ENCODE measurements at regions not wholly inside any gene's neighbourhood (a gene's known extent, or its start where the extent isn't known, plus 50 kb on each side); places are given as distances from the start of the nearest gene placed in this dataset.

DNA sequence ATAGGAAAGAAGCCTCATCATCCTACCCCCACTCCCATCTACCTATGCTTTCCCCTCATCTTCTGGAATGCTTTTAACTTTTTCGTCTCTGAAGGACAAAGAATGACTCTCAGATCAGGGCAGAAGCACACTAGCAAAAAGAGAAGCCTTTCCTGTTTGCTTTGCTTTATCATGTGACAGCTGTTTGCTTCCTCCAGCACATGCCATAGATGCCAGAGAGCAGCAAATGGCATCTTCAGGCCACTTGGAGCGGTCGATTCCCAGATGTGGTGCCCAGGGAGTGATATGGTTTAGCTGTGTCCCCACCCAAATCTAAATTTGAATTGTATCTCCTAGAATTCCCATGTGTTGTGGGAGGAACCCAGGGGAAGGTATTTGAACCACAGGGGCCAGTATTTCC, 294.8 kb downstream of the GADD45G start:
- Histone ChIP-seq H3K4me1 (ENCODE audit: low read depth) (no peaks in the 10 kb centered on the region), H3K9me3 (no peaks in the 10 kb centered on the region), H3K4me3 (no peak overlapping the region), H3K36me3 (ENCODE audit: low read depth) (no peaks in the 10 kb centered on the region)
- ATAC-seq (no peak), DNase-seq (no peak)
- intact Hi-C loops (cut with DNase I, micrococcal nuclease): no loop called here
- TF ChIP-seq, protein P1, sequence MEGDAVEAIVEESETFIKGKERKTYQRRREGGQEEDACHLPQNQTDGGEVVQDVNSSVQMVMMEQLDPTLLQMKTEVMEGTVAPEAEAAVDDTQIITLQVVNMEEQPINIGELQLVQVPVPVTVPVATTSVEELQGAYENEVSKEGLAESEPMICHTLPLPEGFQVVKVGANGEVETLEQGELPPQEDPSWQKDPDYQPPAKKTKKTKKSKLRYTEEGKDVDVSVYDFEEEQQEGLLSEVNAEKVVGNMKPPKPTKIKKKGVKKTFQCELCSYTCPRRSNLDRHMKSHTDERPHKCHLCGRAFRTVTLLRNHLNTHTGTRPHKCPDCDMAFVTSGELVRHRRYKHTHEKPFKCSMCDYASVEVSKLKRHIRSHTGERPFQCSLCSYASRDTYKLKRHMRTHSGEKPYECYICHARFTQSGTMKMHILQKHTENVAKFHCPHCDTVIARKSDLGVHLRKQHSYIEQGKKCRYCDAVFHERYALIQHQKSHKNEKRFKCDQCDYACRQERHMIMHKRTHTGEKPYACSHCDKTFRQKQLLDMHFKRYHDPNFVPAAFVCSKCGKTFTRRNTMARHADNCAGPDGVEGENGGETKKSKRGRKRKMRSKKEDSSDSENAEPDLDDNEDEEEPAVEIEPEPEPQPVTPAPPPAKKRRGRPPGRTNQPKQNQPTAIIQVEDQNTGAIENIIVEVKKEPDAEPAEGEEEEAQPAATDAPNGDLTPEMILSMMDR (IDR thresholded peaks at IDR 0.05): no peak

DNA sequence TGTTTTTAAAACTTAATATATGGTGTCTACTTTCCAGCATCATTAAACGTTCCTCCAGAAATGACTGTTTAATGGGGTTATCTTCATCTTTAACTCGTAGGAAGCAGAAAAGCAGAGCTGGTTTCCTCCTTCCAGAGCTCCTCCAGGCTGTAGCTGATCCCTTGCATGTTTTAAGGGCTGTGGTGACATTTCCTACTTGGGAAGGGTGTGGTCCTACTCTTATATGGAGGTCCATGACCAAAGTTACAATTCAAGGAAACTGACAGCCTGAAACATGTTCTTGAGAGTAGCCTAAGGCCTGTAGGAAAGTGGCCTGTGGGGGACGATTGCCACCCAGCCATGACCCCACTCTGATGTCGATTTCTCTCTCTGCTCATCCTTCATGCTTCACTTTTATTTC, 297.1 kb downstream of the GADD45G start:
- no peak overlapping the region for H3K4me3 ChIP-seq
- no peak for DNase-seq
- H3K4me1 ChIP-seq (ENCODE audit: low read depth): no peaks in the 10 kb centered on the region
- TF ChIP-seq, protein P1 (IDR thresholded peaks at IDR 0.05): no peak
- no peaks in the 10 kb centered on the region for H3K9me3 ChIP-seq
- no peak for ATAC-seq
- intact Hi-C loops (cut with DNase I, micrococcal nuclease): no loop called here
- no peaks in the 10 kb centered on the region for H3K36me3 ChIP-seq (ENCODE audit: low read depth)

DNA sequence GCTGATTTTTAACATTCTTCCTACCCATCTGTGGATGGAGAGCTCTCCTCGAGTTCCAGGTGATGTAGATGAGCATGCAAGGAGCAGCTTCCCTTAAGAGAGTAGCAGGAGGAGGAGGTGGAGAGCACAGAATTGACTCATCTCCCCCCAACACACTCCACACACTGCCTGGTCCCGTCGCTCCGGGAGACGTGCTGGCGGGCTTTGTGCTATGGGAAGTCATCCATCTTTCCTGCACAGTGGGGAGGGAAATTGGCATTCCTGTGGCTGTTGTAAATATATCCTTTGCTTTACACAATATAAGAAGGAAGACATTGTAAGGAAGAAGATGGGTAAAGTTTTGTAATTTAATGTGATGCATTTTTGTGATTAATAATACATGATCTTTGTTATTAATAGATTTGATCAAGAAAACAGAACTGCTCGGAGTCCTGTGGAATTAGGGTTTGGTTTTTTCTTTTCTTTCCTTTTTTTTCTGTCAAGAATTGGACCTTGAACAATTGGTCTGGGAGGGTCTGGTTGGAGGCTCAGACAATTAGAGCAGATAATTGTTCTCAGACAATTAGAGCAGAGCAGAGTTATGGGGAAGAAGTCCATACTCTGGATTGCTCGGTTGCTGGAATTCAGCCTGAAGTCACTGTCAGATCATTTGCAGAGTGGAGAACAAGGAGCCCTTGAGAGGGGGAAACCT, 297.8 kb downstream of the GADD45G start:
- TF ChIP-seq, protein P1 (IDR thresholded peaks at IDR 0.05): no peak
- no peak for ATAC-seq
- intact Hi-C loops (cut with DNase I, micrococcal nuclease): no loop called here
- Histone ChIP-seq H3K4me1 (ENCODE audit: low read depth) (no peaks in the 10 kb centered on the region), H3K9me3 (no peaks in the 10 kb centered on the region), H3K36me3 (ENCODE audit: low read depth) (no peaks in the 10 kb centered on the region), H3K4me3 (no peak overlapping the region)
- no peak for DNase-seq

DNA sequence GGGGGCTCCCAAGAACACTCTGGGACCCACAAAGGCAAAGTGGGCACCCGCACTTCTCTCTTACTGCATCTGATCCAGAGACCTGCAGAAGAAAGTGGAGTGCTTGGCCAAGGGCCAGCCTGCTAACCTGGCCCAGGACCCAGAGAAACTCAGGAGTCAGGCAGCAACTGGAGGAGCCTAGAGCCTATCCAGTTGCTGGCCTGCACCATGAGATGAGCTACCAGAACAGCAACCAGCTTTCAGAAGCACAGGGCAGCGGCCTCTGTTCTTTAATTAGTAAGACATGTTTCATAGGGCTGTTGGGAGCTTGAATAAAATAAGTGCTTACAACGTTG, 298.3 kb downstream of the GADD45G start:
- no peak for ATAC-seq
- H3K9me3 ChIP-seq: no peaks in the 10 kb centered on the region
- TF ChIP-seq, protein P1 (IDR thresholded peaks at IDR 0.05): no peak
- no peaks in the 10 kb centered on the region for H3K36me3 ChIP-seq (ENCODE audit: low read depth)
- no peak overlapping the region for H3K4me3 ChIP-seq
- no peak for DNase-seq
- intact Hi-C loops (cut with DNase I, micrococcal nuclease): no loop called here
- H3K4me1 ChIP-seq (ENCODE audit: low read depth): no peaks in the 10 kb centered on the region

DNA sequence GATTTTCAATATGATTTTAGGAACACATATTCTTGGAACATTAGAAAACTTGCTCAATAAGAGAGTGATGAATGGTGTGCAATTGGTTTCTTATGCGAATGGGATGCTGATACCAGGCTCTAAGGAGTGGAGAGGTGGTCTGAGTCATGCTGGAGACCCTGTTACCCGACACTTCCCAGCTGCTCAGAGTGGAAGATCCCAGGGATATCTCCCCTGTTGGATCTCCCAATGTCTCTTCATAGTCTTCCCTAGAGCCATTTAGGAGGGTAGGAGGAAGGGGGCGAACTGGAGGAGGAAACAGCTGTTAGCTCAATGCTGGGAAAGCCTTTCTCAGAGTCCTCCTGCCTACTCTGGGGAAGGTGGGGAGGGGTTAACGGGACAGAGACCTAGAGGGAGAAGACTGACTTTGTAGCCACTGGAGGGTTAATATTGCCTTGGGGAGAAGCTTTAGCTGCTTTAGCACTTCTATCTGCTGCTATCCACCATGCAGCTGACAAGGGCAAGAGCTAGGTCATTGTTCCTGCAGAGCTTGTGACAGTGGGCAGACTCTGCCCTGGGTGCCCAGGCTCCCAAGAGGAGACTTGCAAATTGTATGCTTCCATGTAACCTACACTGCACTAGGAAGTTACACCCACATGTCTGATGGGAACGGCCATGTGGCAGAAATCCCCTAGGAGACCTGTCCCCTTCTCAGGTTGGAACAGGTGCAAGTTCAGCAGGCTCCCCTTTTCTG, 301.0 kb downstream of the GADD45G start:
- Histone ChIP-seq H3K4me3 (no peak overlapping the region), H3K36me3 (ENCODE audit: low read depth) (no peaks in the 10 kb centered on the region), H3K4me1 (ENCODE audit: low read depth) (no peaks in the 10 kb centered on the region), H3K9me3 (no peaks in the 10 kb centered on the region)
- TF ChIP-seq, protein P1 (IDR thresholded peaks at IDR 0.05): no peak
- ATAC-seq: no peak
- DNase-seq: no peak
- intact Hi-C loops (cut with DNase I, micrococcal nuclease): no loop called here
